ENCODE measurements at regions not wholly inside any gene's neighbourhood (a gene's known extent, or its start where the extent isn't known, plus 50 kb on each side); places are given as distances from the start of the nearest gene placed in this dataset.

- no peak overlapping the region for H3K4me3 Mint-ChIP-seq (ENCODE audit: unreplicated experiment)
- no peak overlapping the region for H3K27ac Mint-ChIP-seq (ENCODE audit: unreplicated experiment)
- CTCF ChIA-PET: no interaction called here
- no peaks in the 10 kb centered on the region for H3K27me3 Mint-ChIP-seq (ENCODE audit: insufficient read depth, unreplicated experiment)
- H3K4me1 Mint-ChIP-seq (ENCODE audit: low read depth, unreplicated experiment): peaks cover 19% of the 10 kb centered on the region
- no peaks in the 10 kb centered on the region for H3K36me3 Mint-ChIP-seq (ENCODE audit: insufficient read depth, unreplicated experiment)
- Histone ChIP-seq H3K4me1 (peaks cover 26% of the 10 kb centered on the region), H3K27me3 (replicated peaks; ENCODE audit: control insufficient read depth, insufficient read depth, low read length) (no peaks in the 10 kb centered on the region), H3K9me3 (no peaks in the 10 kb centered on the region), H3K4me3 (ENCODE audit: low read depth, low read length) (no peak overlapping the region), H3K36me3 (ENCODE audit: control insufficient read depth, insufficient read depth, low read length) (no peaks in the 10 kb centered on the region)
- no peaks in the 10 kb centered on the region for H3K9me3 Mint-ChIP-seq (ENCODE audit: unreplicated experiment)
- BruUV-seq (replicated peaks): no TSS peak
- TF ChIP-seq CTCF (IDR thresholded peaks at IDR 0.05; ENCODE audit: insufficient read depth in 1 of 2, low read depth in 1 of 2, low read length in 1 of 2, severe bottlenecking in 1 of 2, unreplicated experiment in 1 of 2): no peak
- POLR2A ChIA-PET: no interaction called here
- intact Hi-C loops (cut with micrococcal nuclease; ENCODE audit: unreplicated experiment): no loop called here
- no peak for DNase-seq
Measured at GRCh38 chr1:199854686-199855321, 172.7 kb upstream of the NR5A2 start.

- intact Hi-C loops (cut with micrococcal nuclease; ENCODE audit: unreplicated experiment): no loop called here
- peaks cover 19% of the 10 kb centered on the region for H3K4me1 Mint-ChIP-seq (ENCODE audit: low read depth, unreplicated experiment)
- TF ChIP-seq CTCF (IDR thresholded peaks at IDR 0.05; ENCODE audit: insufficient read depth in 1 of 2, low read depth in 1 of 2, low read length in 1 of 2, severe bottlenecking in 1 of 2, unreplicated experiment in 1 of 2): no peak
- Histone ChIP-seq H3K36me3 (ENCODE audit: control insufficient read depth, insufficient read depth, low read length) (no peaks in the 10 kb centered on the region), H3K4me1 (peaks cover 26% of the 10 kb centered on the region), H3K27me3 (replicated peaks; ENCODE audit: control insufficient read depth, insufficient read depth, low read length) (no peaks in the 10 kb centered on the region), H3K4me3 (ENCODE audit: low read depth, low read length) (no peak overlapping the region), H3K9me3 (no peaks in the 10 kb centered on the region)
- no peak overlapping the region for H3K4me3 Mint-ChIP-seq (ENCODE audit: unreplicated experiment)
- H3K36me3 Mint-ChIP-seq (ENCODE audit: insufficient read depth, unreplicated experiment): no peaks in the 10 kb centered on the region
- ChIA-PET CTCF (no interaction called here), POLR2A (no interaction called here)
- H3K9me3 Mint-ChIP-seq (ENCODE audit: unreplicated experiment): no peaks in the 10 kb centered on the region
- H3K27me3 Mint-ChIP-seq (ENCODE audit: insufficient read depth, unreplicated experiment): no peaks in the 10 kb centered on the region
- no peak for DNase-seq
- no TSS peak for BruUV-seq (replicated peaks)
- no peak overlapping the region for H3K27ac Mint-ChIP-seq (ENCODE audit: unreplicated experiment)
Measured at GRCh38 chr1:199855580-199855979, 171.9 kb upstream of the NR5A2 start.

- TF ChIP-seq CTCF (IDR thresholded peaks at IDR 0.05; ENCODE audit: insufficient read depth in 1 of 2, low read depth in 1 of 2, low read length in 1 of 2, severe bottlenecking in 1 of 2, unreplicated experiment in 1 of 2): no peak
- ChIA-PET POLR2A (no interaction called here), CTCF (no interaction called here)
- H3K4me3 Mint-ChIP-seq (ENCODE audit: unreplicated experiment): no peak overlapping the region
- H3K27me3 ChIP-seq (replicated peaks; ENCODE audit: control insufficient read depth, insufficient read depth, low read length): no peaks in the 10 kb centered on the region
- H3K36me3 ChIP-seq (ENCODE audit: control insufficient read depth, insufficient read depth, low read length): no peaks in the 10 kb centered on the region
- no peaks in the 10 kb centered on the region for H3K9me3 ChIP-seq
- H3K4me3 ChIP-seq (ENCODE audit: low read depth, low read length): no peak overlapping the region
- H3K9me3 Mint-ChIP-seq (ENCODE audit: unreplicated experiment): no peaks in the 10 kb centered on the region
- intact Hi-C loops (cut with micrococcal nuclease; ENCODE audit: unreplicated experiment): no loop called here
- H3K4me1 Mint-ChIP-seq (ENCODE audit: low read depth, unreplicated experiment): peaks cover 19% of the 10 kb centered on the region
- no peaks in the 10 kb centered on the region for H3K27me3 Mint-ChIP-seq (ENCODE audit: insufficient read depth, unreplicated experiment)
- BruUV-seq (replicated peaks): no TSS peak
- H3K27ac Mint-ChIP-seq (ENCODE audit: unreplicated experiment): no peak overlapping the region
- no peaks in the 10 kb centered on the region for H3K36me3 Mint-ChIP-seq (ENCODE audit: insufficient read depth, unreplicated experiment)
- DNase-seq: no peak
- H3K4me1 ChIP-seq: peaks cover 26% of the 10 kb centered on the region
Measured at GRCh38 chr1:199856216-199856780, 171.2 kb upstream of the NR5A2 start.

All from Caco-2 (cell line).